HG03442 (cell line): ENCODE measurements at regions not wholly inside any gene's neighbourhood (a gene's known extent, or its start where the extent isn't known, plus 50 kb on each side); places are given as distances from the start of the nearest gene placed in this dataset.
"Not testable (repeated sequence)": the region's sequence is repeated elsewhere in the genome, so short reads cannot be mapped to it uniquely, and the experiment has no call there.

ENCODE experiments used
- ATAC-seq: cut with Tn5 transposase; IDR thresholded peaks from one replicate; pipeline ENCODE4 v1.9.1; 2021; ENCODE audit warnings: mild to moderate bottlenecking, moderate library complexity; ENCODE audit not compliant: unreplicated experiment

GRCh38 chr12:67486671-67487070, 161.9 kb upstream of the DYRK2 start:
- ATAC-seq, result no peak

GRCh38 chr12:67488349-67488748, 160.2 kb upstream of the DYRK2 start:
- not testable (repeated sequence) for ATAC-seq

GRCh38 chr12:67489007-67489406, 159.5 kb upstream of the DYRK2 start:
- ATAC-seq, result no peak

- ATAC-seq, result no peak
Measured at GRCh38 chr12:67496581-67496980, 152.0 kb upstream of the DYRK2 start.

- ATAC-seq, result no peak
Measured at GRCh38 chr12:67498991-67499390, 149.6 kb upstream of the DYRK2 start.

- no peak for ATAC-seq
Measured at GRCh38 chr12:67501362-67501761, 147.2 kb upstream of the DYRK2 start.

GRCh38 chr12:67504026-67504425, 144.5 kb upstream of the DYRK2 start:
- ATAC-seq, result no peak

GRCh38 chr12:67506739-67507138, 141.8 kb upstream of the DYRK2 start:
- no peak for ATAC-seq

- ATAC-seq, result no peak
Measured at GRCh38 chr12:67508830-67509229, 139.7 kb upstream of the DYRK2 start.

GRCh38 chr12:67509666-67510386, 138.7 kb upstream of the DYRK2 start:
- ATAC-seq, result no peak

GRCh38 chr12:67512061-67512460, 136.5 kb upstream of the DYRK2 start:
- no peak for ATAC-seq

- ATAC-seq, result no peak
Measured at GRCh38 chr12:67514502-67514901, 134.0 kb upstream of the DYRK2 start.

- peak; percentile 88 for ATAC-seq
Measured at GRCh38 chr12:67515679-67516340, 132.7 kb upstream of the DYRK2 start.

- no peak for ATAC-seq
Measured at GRCh38 chr12:67517181-67517887, 131.2 kb upstream of the DYRK2 start.

- no peak for ATAC-seq
Measured at GRCh38 chr12:67519484-67520433, 128.8 kb upstream of the DYRK2 start.

GRCh38 chr12:67520606-67521005, 127.9 kb upstream of the DYRK2 start:
- ATAC-seq, result no peak

- ATAC-seq, result no peak
Measured at GRCh38 chr12:67522222-67522621, 126.3 kb upstream of the DYRK2 start.

- no peak for ATAC-seq
Measured at GRCh38 chr12:67523538-67523937, 125.0 kb upstream of the DYRK2 start.

GRCh38 chr12:67524861-67525616, 123.5 kb upstream of the DYRK2 start:
- no peak for ATAC-seq

- ATAC-seq, result no peak
Measured at GRCh38 chr12:67525617-67525884, 123.0 kb upstream of the DYRK2 start.
